ENCODE measurements at regions not wholly inside any gene's neighbourhood (a gene's known extent, or its start where the extent isn't known, plus 50 kb on each side); places are given as distances from the start of the nearest gene placed in this dataset.

- TF ChIP-seq CTCF (conservative IDR thresholded peaks at IDR 0.05): no peak
- 79 to 100% methylated on average over 1 to 4 of the region's 4 CpGs for WGBS, 2 experiments (ENCODE audit: insufficient coverage in 1 of 2, insufficient read length in 1 of 2)
- no peaks in the 10 kb centered on the region for H3K27me3 ChIP-seq (ENCODE audit: control insufficient read depth, insufficient read depth, low read length, poor library complexity, severe bottlenecking)
Measured at GRCh38 chr4:141789716-141790115, 153.3 kb downstream of the IL15 start.

GRCh38 chr4:141792164-141792563 lies 155.8 kb downstream of the IL15 start:
- Histone ChIP-seq H3K27ac (ENCODE audit: low read depth, low read length) (no peak overlapping the region), H3K9ac (ENCODE audit: extremely low read depth, low read length, poor library complexity, severe bottlenecking) (no peak overlapping the region), H3K36me3 (ENCODE audit: control insufficient read depth, insufficient read depth, low read length) (no peaks in the 10 kb centered on the region), H3K4me3 (ENCODE audit: low read length) (no peak overlapping the region), H3K27me3 (ENCODE audit: control insufficient read depth, insufficient read depth, low read length, poor library complexity, severe bottlenecking) (no peaks in the 10 kb centered on the region), H3K4me1 (ENCODE audit: control insufficient read depth, insufficient read depth, low read length) (no peaks in the 10 kb centered on the region), H3K9me3 (ENCODE audit: control insufficient read depth, low read length) (no peaks in the 10 kb centered on the region)
- no peak for TF ChIP-seq CTCF (conservative IDR thresholded peaks at IDR 0.05)
- H3K4me1 Mint-ChIP-seq: no peaks in the 10 kb centered on the region
- WGBS, 2 experiments (ENCODE audit: insufficient coverage in 1 of 2, insufficient read length in 1 of 2): 93% methylated on average over 1 of the region's 2 CpGs; no CpG with 5 or more reads in 1 of the 2 experiments
- no peak overlapping the region for H3K27ac Mint-ChIP-seq
- H3K9me3 Mint-ChIP-seq: no peaks in the 10 kb centered on the region
- H3K36me3 Mint-ChIP-seq (ENCODE audit: low read depth): no peaks in the 10 kb centered on the region
- H3K27me3 Mint-ChIP-seq (ENCODE audit: insufficient read depth): no peaks in the 10 kb centered on the region
- no peak overlapping the region for H3K4me3 Mint-ChIP-seq
- no peak for DNase-seq

More at GRCh38 chr4:141789716-141790115, 153.3 kb downstream of the IL15 start:
- no peak overlapping the region for H3K4me3 ChIP-seq (ENCODE audit: low read length)
- H3K4me1 ChIP-seq (ENCODE audit: control insufficient read depth, insufficient read depth, low read length): no peaks in the 10 kb centered on the region
- H3K9me3 Mint-ChIP-seq: no peaks in the 10 kb centered on the region
- no peak overlapping the region for H3K27ac Mint-ChIP-seq
- H3K27ac ChIP-seq (ENCODE audit: low read depth, low read length): no peak overlapping the region
- H3K4me3 Mint-ChIP-seq: no peak overlapping the region
- H3K36me3 Mint-ChIP-seq (ENCODE audit: low read depth): no peaks in the 10 kb centered on the region
- H3K4me1 Mint-ChIP-seq: no peaks in the 10 kb centered on the region
- H3K27me3 Mint-ChIP-seq (ENCODE audit: insufficient read depth): no peaks in the 10 kb centered on the region
- DNase-seq: no peak
- no peaks in the 10 kb centered on the region for H3K9me3 ChIP-seq (ENCODE audit: control insufficient read depth, low read length)
- no peaks in the 10 kb centered on the region for H3K36me3 ChIP-seq (ENCODE audit: control insufficient read depth, insufficient read depth, low read length)
- no peak overlapping the region for H3K9ac ChIP-seq (ENCODE audit: extremely low read depth, low read length, poor library complexity, severe bottlenecking)

- Mint-ChIP-seq H3K27ac (no peak overlapping the region), H3K9me3 (no peaks in the 10 kb centered on the region), H3K27me3 (ENCODE audit: insufficient read depth) (no peaks in the 10 kb centered on the region), H3K4me3 (no peak overlapping the region), H3K4me1 (no peaks in the 10 kb centered on the region), H3K36me3 (ENCODE audit: low read depth) (no peaks in the 10 kb centered on the region)
- no peaks in the 10 kb centered on the region for H3K36me3 ChIP-seq (ENCODE audit: control insufficient read depth, insufficient read depth, low read length)
- H3K9ac ChIP-seq (ENCODE audit: extremely low read depth, low read length, poor library complexity, severe bottlenecking): no peak overlapping the region
- no peak for DNase-seq
- H3K4me3 ChIP-seq (ENCODE audit: low read length): no peak overlapping the region
- H3K9me3 ChIP-seq (ENCODE audit: control insufficient read depth, low read length): no peaks in the 10 kb centered on the region
- no peaks in the 10 kb centered on the region for H3K27me3 ChIP-seq (ENCODE audit: control insufficient read depth, insufficient read depth, low read length, poor library complexity, severe bottlenecking)
- no peaks in the 10 kb centered on the region for H3K4me1 ChIP-seq (ENCODE audit: control insufficient read depth, insufficient read depth, low read length)
- 100% methylated on average over 1 to 2 of the region's 2 CpGs for whole genome bisulfite sequencing, 2 experiments (ENCODE audit: insufficient coverage in 1 of 2, insufficient read length in 1 of 2)
- TF ChIP-seq CTCF (conservative IDR thresholded peaks at IDR 0.05): no peak
- H3K27ac ChIP-seq (ENCODE audit: low read depth, low read length): no peak overlapping the region
Measured at GRCh38 chr4:141797966-141798365, 161.6 kb downstream of the IL15 start.

All from endodermal cell (in vitro differentiated cells).